Parathyroid adenoma (tissue), 2 donors: ENCODE measurements at regions not wholly inside any gene's neighbourhood (a gene's known extent, or its start where the extent isn't known, plus 50 kb on each side); places are given as distances from the start of the nearest gene placed in this dataset.

Experiments used
- H2AFZ ChIP-seq: fragments of 300-600 bp; sonication (generic); one replicate; pipeline ENCODE4 v1.7.0; 2017; ENCODE audit warnings: antibody characterized with exemption, mild to moderate bottlenecking
- H3K27ac ChIP-seq: fragments of 300-600 bp; sonication (generic); one replicate; pipeline ENCODE4 v1.7.0; 2017
- H3K27me3 ChIP-seq: fragments of 300-600 bp; sonication (generic); one replicate; pipeline ENCODE4 v1.7.0; 2017; ENCODE audit warnings: low read length; ENCODE audit not compliant: control insufficient read depth, insufficient read depth
- H3K36me3 ChIP-seq: fragments of 300-600 bp; sonication (generic); one replicate; pipeline ENCODE4 v1.7.0; 2017; ENCODE audit warnings: low read length; ENCODE audit not compliant: control insufficient read depth, insufficient read depth
- H3K4me1 ChIP-seq: fragments of 300-600 bp; sonication (generic); one replicate; pipeline ENCODE4 v1.7.0; 2017; ENCODE audit warnings: control low read depth
- H3K4me2 ChIP-seq: fragments of 300-600 bp; sonication (generic); one replicate; pipeline ENCODE4 v1.7.0; 2017; ENCODE audit warnings: low read length
- H3K4me3 ChIP-seq: fragments of 300-600 bp; sonication (generic); one replicate; pipeline ENCODE4 v1.7.0; 2017; ENCODE audit warnings: low read depth, low read length
- H3K79me2 ChIP-seq: fragments of 300-600 bp; sonication (generic); one replicate; pipeline ENCODE4 v1.7.0; 2017; ENCODE audit warnings: control low read depth
- H3K9ac ChIP-seq: fragments of 300-600 bp; sonication (generic); one replicate; pipeline ENCODE4 v1.7.0; 2017; ENCODE audit warnings: mild to moderate bottlenecking
- H3K9me3 ChIP-seq: fragments of 300-600 bp; sonication (generic); one replicate; pipeline ENCODE4 v1.7.0; 2017; ENCODE audit warnings: low read length; ENCODE audit not compliant: control insufficient read depth
- TF ChIP-seq, protein P1 (sequence below): fragments of 300-600 bp; sonication (generic); IDR thresholded peaks from one replicate; pipeline ENCODE4 v1.7.0; 2017; ENCODE audit warnings: antibody characterized with exemption, mild to moderate bottlenecking
- donor health status: primary hyperparathyroidism.

DNA sequence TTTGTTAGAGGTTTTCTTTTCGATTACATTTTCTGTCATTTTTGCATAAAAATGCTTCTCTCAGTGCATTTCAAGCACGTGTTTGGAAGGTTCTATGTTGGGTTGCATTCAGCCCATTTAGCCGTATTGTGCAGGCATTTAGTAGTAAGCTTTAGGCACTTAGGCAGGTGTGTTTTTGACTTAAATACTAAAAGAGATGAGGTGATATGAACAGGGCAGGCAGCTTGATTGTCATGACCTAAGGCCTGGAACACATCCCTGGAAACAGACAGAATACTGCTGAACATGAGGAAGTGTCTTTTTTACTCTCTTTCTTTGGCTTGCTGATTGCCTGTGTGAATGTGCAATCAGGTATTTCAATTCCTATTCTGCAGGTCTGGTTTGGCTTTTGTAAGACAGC is 610.5 kb upstream of the MAN1A1 start:
- H3K9ac ChIP-seq, result no peak overlapping the region
- no peaks in the 10 kb centered on the region for H3K27me3 ChIP-seq
- H3K79me2 ChIP-seq, result no peaks in the 10 kb centered on the region
- no peaks in the 10 kb centered on the region for H3K4me1 ChIP-seq
- H3K4me2 ChIP-seq, result no peak overlapping the region
- H3K27ac ChIP-seq, result no peak overlapping the region
- no peak overlapping the region for H3K4me3 ChIP-seq
- no peaks in the 10 kb centered on the region for H3K9me3 ChIP-seq
- H2AFZ ChIP-seq, result no peak overlapping the region
- H3K36me3 ChIP-seq, result no peaks in the 10 kb centered on the region
- TF ChIP-seq, protein P1, sequence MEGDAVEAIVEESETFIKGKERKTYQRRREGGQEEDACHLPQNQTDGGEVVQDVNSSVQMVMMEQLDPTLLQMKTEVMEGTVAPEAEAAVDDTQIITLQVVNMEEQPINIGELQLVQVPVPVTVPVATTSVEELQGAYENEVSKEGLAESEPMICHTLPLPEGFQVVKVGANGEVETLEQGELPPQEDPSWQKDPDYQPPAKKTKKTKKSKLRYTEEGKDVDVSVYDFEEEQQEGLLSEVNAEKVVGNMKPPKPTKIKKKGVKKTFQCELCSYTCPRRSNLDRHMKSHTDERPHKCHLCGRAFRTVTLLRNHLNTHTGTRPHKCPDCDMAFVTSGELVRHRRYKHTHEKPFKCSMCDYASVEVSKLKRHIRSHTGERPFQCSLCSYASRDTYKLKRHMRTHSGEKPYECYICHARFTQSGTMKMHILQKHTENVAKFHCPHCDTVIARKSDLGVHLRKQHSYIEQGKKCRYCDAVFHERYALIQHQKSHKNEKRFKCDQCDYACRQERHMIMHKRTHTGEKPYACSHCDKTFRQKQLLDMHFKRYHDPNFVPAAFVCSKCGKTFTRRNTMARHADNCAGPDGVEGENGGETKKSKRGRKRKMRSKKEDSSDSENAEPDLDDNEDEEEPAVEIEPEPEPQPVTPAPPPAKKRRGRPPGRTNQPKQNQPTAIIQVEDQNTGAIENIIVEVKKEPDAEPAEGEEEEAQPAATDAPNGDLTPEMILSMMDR, result no peak

DNA sequence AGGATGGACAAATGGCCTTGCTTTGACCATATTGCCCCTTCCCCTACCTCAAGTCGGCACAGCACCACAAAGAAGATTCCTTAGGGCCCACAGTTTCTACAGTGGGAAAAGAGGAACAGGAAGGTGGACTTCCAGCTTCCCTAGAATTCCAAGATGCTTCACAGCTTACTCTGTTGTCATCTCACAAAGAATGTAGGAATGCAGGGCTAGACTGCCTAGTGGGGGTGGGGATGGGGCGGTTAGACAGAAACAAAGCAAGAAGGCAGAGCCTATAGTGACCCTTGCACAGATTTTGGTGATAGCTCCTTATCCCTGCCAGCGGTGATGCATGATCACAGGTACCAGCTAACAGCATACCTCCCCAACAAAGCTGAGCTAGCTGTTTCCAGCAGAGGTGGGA is 607.6 kb upstream of the MAN1A1 start:
- H2AFZ ChIP-seq, result no peak overlapping the region
- no peak overlapping the region for H3K9ac ChIP-seq
- H3K79me2 ChIP-seq, result no peaks in the 10 kb centered on the region
- H3K9me3 ChIP-seq, result no peaks in the 10 kb centered on the region
- no peaks in the 10 kb centered on the region for H3K27me3 ChIP-seq
- TF ChIP-seq, protein P1, result no peak
- no peak overlapping the region for H3K4me3 ChIP-seq
- H3K27ac ChIP-seq, result no peak overlapping the region
- no peaks in the 10 kb centered on the region for H3K4me1 ChIP-seq
- no peak overlapping the region for H3K4me2 ChIP-seq
- H3K36me3 ChIP-seq, result no peaks in the 10 kb centered on the region

DNA sequence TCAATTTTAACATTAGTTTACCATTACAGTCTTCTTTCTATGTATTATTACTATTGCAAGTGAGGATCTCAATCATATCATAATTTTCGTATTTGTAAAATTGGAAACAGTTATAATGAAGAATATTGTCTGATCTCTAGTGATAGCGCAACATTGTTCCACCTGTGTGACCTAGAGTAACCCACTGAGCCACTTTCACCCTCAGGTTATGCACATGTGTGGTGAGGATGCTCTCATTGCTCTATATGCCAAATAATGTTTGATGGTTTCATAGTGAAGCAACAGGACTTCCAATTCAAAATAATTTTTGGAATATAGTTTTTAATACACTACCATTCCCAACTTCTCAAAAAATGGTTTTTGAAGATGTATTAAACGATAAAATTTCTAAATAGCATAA is 603.1 kb upstream of the MAN1A1 start:
- no peak overlapping the region for H3K4me3 ChIP-seq
- H3K9ac ChIP-seq, result no peak overlapping the region
- no peak overlapping the region for H3K27ac ChIP-seq
- H3K27me3 ChIP-seq, result no peaks in the 10 kb centered on the region
- no peak overlapping the region for H3K4me2 ChIP-seq
- no peaks in the 10 kb centered on the region for H3K9me3 ChIP-seq
- no peaks in the 10 kb centered on the region for H3K4me1 ChIP-seq
- TF ChIP-seq, protein P1, result no peak
- no peaks in the 10 kb centered on the region for H3K79me2 ChIP-seq
- no peaks in the 10 kb centered on the region for H3K36me3 ChIP-seq
- H2AFZ ChIP-seq, result no peak overlapping the region

DNA sequence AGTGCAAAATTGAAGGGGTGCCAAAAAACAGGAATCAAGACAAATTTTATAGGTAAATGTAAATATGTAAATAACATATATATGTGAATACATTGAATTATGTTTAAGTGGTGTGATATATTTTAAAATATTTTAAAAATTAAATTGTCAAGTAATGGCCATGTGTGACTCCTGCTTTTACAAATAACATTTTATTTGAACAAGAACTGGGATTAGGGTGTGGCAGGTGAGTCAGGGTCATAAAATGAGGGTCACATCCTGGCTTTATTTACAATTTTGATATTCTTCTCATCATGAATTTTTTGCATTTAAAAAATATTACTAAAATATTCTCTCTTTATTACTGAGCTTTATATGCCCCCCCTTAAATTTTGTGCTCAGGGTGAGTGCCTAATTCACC is 601.1 kb upstream of the MAN1A1 start:
- TF ChIP-seq, protein P1, result no peak
- H3K4me3 ChIP-seq, result no peak overlapping the region
- H3K27ac ChIP-seq, result no peak overlapping the region
- no peak overlapping the region for H3K4me2 ChIP-seq
- no peaks in the 10 kb centered on the region for H3K9me3 ChIP-seq
- no peaks in the 10 kb centered on the region for H3K79me2 ChIP-seq
- no peaks in the 10 kb centered on the region for H3K36me3 ChIP-seq
- H3K27me3 ChIP-seq, result no peaks in the 10 kb centered on the region
- H3K4me1 ChIP-seq, result no peaks in the 10 kb centered on the region
- H2AFZ ChIP-seq, result no peak overlapping the region
- H3K9ac ChIP-seq, result no peak overlapping the region

DNA sequence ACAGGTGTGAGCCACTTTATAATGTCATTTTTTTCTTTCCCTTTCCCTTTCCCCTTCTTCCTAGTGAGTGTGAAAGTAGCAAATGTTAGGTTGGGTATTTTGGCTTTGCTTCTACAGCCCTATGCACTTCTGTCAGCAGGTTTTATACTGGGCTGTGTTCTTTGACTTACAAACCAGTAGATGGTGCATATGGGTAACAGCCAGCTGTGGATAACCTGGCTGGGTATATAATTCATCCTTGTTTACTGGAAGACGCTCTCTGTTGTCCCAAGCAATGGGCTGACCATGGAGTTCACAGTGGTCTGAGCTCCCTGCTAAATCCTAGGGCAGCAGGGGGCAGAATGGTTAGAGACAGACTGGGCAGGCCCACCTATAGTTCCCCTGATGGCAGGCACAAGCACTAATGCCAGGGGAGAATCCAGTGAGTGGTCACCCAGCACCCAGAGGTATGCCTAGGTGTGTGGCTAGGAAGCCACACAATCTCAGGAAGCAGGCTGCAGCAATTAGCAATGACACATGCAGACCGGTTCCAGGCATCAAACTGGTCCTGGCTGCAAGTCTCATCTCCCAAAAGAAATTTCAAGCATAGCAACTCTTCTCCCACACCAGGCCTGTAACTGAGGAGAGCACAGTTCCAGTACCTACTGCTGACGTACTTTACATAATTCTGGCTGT is 592.7 kb upstream of the MAN1A1 start:
- Histone ChIP-seq H3K9me3 (no peaks in the 10 kb centered on the region), H3K27ac (no peak overlapping the region), H3K4me1 (no peaks in the 10 kb centered on the region), H3K4me3 (no peak overlapping the region), H3K36me3 (no peaks in the 10 kb centered on the region), H3K79me2 (no peaks in the 10 kb centered on the region), H3K27me3 (no peaks in the 10 kb centered on the region), H2AFZ (no peak overlapping the region), H3K4me2 (no peak overlapping the region), H3K9ac (no peak overlapping the region)
- TF ChIP-seq, protein P1, result no peak
